Tibial nerve (tissue), 4 donors: ENCODE measurements at regions not wholly inside any gene's neighbourhood (a gene's known extent, or its start where the extent isn't known, plus 50 kb on each side); places are given as distances from the start of the nearest gene placed in this dataset.

Source experiments
- DNase-seq, 2 donors: peaks; one replicate each; pipeline ENCODE4 v3.0.0-alpha.2; 2019; ENCODE audit warnings: low spot score in 2 of 2
- H3K27ac ChIP-seq, 4 donors: fragments of 200-600 bp; sonication (generic) in 3 of 4; one replicate each; pipeline ENCODE4 v1.5.1; 2017 to 2019; ENCODE audit warnings: mild to moderate bottlenecking in 1 of 4
- H3K27me3 ChIP-seq, 2 donors: fragments of 200-600 bp; sonication (generic) in 1 of 2; one replicate each; pipeline versions ENCODE4 v1.5.1 to v1.6.0; 2017 to 2019
- H3K36me3 ChIP-seq, 3 donors: fragments of 200-600 bp; sonication (generic); one replicate each; pipeline ENCODE4 v1.5.1; 2018 to 2019
- H3K4me1 ChIP-seq, 4 donors: fragments of 200-600 bp; sonication (generic) in 3 of 4; one replicate each; pipeline ENCODE4 v1.5.1; 2017 to 2019
- H3K4me3 ChIP-seq, 4 donors: fragments of 200-600 bp; sonication (generic) in 3 of 4; one replicate each; pipeline ENCODE4 v1.5.1; 2017 to 2019; ENCODE audit warnings: mild to moderate bottlenecking in 1 of 4, moderate library complexity in 1 of 4
- H3K9me3 ChIP-seq, 4 donors: fragments of 200-600 bp; sonication (generic) in 3 of 4; one replicate each; pipeline ENCODE4 v1.5.1; 2017 to 2019
- CTCF ChIP-seq, 5 experiments: fragments of 200-600 bp in 3 of 5; fragments of 450-650 bp in 2 of 5; sonication (generic) in 3 of 5; IDR thresholded peaks; one replicate each; pipeline ENCODE4 v1.5.1; 2016 to 2019; ENCODE audit warnings: antibody characterized with exemption in 5 of 5, mild to moderate bottlenecking in 3 of 5, moderate library complexity in 2 of 5
- EP300 ChIP-seq, 2 donors: sonication (generic); formaldehyde crosslinking; IDR thresholded peaks; one replicate each; pipeline ENCODE4 v1.6.1; 2017; ENCODE audit warnings: antibody characterized with exemption in 2 of 2, mild to moderate bottlenecking in 1 of 2
- POLR2A ChIP-seq, 2 donors: fragments of 450-650 bp; IDR thresholded peaks; one replicate each; pipeline ENCODE4 v1.6.1; 2017; ENCODE audit warnings: antibody characterized with exemption in 2 of 2, mild to moderate bottlenecking in 2 of 2, moderate library complexity in 2 of 2
- WGBS, 2 donors: methylation state at CpG; one replicate each; pipeline ENCODE4 v1.1.5; 2018; 5-methylcytosine and 5-hydroxymethylcytosine counted together

GRCh38 chr15:95998935-95999334 is 331.6 kb upstream of the NR2F2 start:
- WGBS, 2 donors: 91 to 99% methylated on average over 4 of the region's 4 CpGs

GRCh38 chr15:96002890-96003859 is 327.3 kb upstream of the NR2F2 start:
- WGBS, 2 donors: 78 to 79% methylated on average over 5 of the region's 5 CpGs
- no peak for DNase-seq
- Histone ChIP-seq H3K27me3 (no peaks in the 10 kb centered on the region), H3K9me3 (no peaks in the 10 kb centered on the region), H3K4me1 (no peaks in the 10 kb centered on the region), H3K4me3 (no peak overlapping the region), H3K27ac (no peak overlapping the region), H3K36me3 (no peaks in the 10 kb centered on the region)
- no peak for TF ChIP-seq POLR2A (IDR thresholded peaks at IDR 0.05)
- no peak for TF ChIP-seq CTCF (IDR thresholded peaks at IDR 0.05)
- no peak for TF ChIP-seq EP300 (IDR thresholded peaks at IDR 0.05)

More at GRCh38 chr15:95998935-95999334, 331.6 kb upstream of the NR2F2 start:
- Histone ChIP-seq H3K27ac (no peak overlapping the region), H3K36me3 (no peaks in the 10 kb centered on the region), H3K4me1 (peaks cover 0 to 4% (median 0%) of the 10 kb centered on the region in 4 donors), H3K9me3 (no peaks in the 10 kb centered on the region), H3K27me3 (no peaks in the 10 kb centered on the region), H3K4me3 (no peak overlapping the region)
- TF ChIP-seq CTCF (IDR thresholded peaks at IDR 0.05): no peak
- no peak for TF ChIP-seq POLR2A (IDR thresholded peaks at IDR 0.05)
- no peak for TF ChIP-seq EP300 (IDR thresholded peaks at IDR 0.05)
- DNase-seq: no peak

- no peak for DNase-seq
- Histone ChIP-seq H3K27me3 (no peaks in the 10 kb centered on the region), H3K4me3 (no peak overlapping the region), H3K36me3 (no peaks in the 10 kb centered on the region), H3K9me3 (no peaks in the 10 kb centered on the region), H3K27ac (no peak overlapping the region), H3K4me1 (no peaks in the 10 kb centered on the region)
- no peak for TF ChIP-seq POLR2A (IDR thresholded peaks at IDR 0.05)
- TF ChIP-seq CTCF (IDR thresholded peaks at IDR 0.05): no peak
- no peak for TF ChIP-seq EP300 (IDR thresholded peaks at IDR 0.05)
- WGBS, 2 donors: 89 to 94% methylated on average over 2 of the region's 2 CpGs
Observed at GRCh38 chr15:96005906-96006305, 324.6 kb upstream of the NR2F2 start.

- H3K4me3 ChIP-seq: no peak overlapping the region
- 82% methylated on average over 5 of the region's 5 CpGs for WGBS, 2 donors
- DNase-seq: no peak
- TF ChIP-seq CTCF (IDR thresholded peaks at IDR 0.05): no peak
- TF ChIP-seq EP300 (IDR thresholded peaks at IDR 0.05): no peak
- TF ChIP-seq POLR2A (IDR thresholded peaks at IDR 0.05): no peak
- H3K36me3 ChIP-seq: no peaks in the 10 kb centered on the region
- no peaks in the 10 kb centered on the region for H3K27me3 ChIP-seq
- H3K9me3 ChIP-seq: no peaks in the 10 kb centered on the region
- H3K4me1 ChIP-seq: no peaks in the 10 kb centered on the region
- no peak overlapping the region for H3K27ac ChIP-seq
Observed at GRCh38 chr15:96011136-96011535, 319.4 kb upstream of the NR2F2 start.

- H3K4me1 ChIP-seq: peaks cover 0 to 11% (median 0%) of the 10 kb centered on the region in 4 donors
- 63 to 64% methylated on average over 2 of the region's 2 CpGs for WGBS, 2 donors
- DNase-seq: no peak
- no peaks in the 10 kb centered on the region for H3K27me3 ChIP-seq
- H3K4me3 ChIP-seq: no peak overlapping the region
- no peaks in the 10 kb centered on the region for H3K9me3 ChIP-seq
- no peak for TF ChIP-seq POLR2A (IDR thresholded peaks at IDR 0.05)
- TF ChIP-seq EP300 (IDR thresholded peaks at IDR 0.05): no peak
- no peak for TF ChIP-seq CTCF (IDR thresholded peaks at IDR 0.05)
- no peaks in the 10 kb centered on the region for H3K36me3 ChIP-seq
- H3K27ac ChIP-seq: no peak overlapping the region
Observed at GRCh38 chr15:96014939-96015338, 315.6 kb upstream of the NR2F2 start.
